HL-60 (cell line): ENCODE measurements at regions not wholly inside any gene's neighbourhood (a gene's known extent, or its start where the extent isn't known, plus 50 kb on each side); places are given as distances from the start of the nearest gene placed in this dataset.

Source experiments
- POLR2AphosphoS5 ChIP-seq: IDR thresholded peaks from 2 replicates; pipeline ENCODE4 v1.6.1; 2012; ENCODE audit warnings: low read depth
- REST ChIP-seq: IDR thresholded peaks from 2 replicates; pipeline ENCODE4 v1.6.1; 2012; ENCODE audit warnings: low read depth; ENCODE audit not compliant: insufficient replicate concordance
- SPI1 ChIP-seq: IDR thresholded peaks from 2 replicates; pipeline ENCODE4 v1.6.1; 2012; ENCODE audit warnings: low read depth, mild to moderate bottlenecking, borderline replicate concordance
- TF ChIP-seq, protein P1 (sequence below): IDR thresholded peaks from one replicate; pipeline ENCODE4 v1.5.1; 2011; ENCODE audit warnings: low read length, control low read depth, inconsistent platforms; ENCODE audit not compliant: insufficient read depth

DNA sequence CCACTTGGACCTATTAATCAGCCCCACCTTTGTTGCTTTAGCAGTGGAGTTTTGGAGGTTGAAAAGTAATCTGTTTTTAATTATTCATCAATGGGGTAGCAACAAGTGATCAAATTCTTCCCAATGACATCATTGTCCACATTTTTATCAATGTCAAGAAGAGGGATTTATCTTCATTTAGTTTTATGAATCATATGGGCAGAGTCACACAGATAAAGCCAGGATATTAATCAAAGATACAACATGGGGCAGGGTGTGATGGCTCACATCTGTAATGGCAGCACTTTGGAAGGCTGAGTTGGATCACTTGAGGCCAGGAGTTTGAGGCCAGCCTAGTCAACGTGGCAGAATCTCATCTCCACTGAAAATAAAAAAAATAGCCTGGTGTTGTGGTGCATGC lies 388.4 kb upstream of the POM121L12 start:
- TF ChIP-seq, protein P1, sequence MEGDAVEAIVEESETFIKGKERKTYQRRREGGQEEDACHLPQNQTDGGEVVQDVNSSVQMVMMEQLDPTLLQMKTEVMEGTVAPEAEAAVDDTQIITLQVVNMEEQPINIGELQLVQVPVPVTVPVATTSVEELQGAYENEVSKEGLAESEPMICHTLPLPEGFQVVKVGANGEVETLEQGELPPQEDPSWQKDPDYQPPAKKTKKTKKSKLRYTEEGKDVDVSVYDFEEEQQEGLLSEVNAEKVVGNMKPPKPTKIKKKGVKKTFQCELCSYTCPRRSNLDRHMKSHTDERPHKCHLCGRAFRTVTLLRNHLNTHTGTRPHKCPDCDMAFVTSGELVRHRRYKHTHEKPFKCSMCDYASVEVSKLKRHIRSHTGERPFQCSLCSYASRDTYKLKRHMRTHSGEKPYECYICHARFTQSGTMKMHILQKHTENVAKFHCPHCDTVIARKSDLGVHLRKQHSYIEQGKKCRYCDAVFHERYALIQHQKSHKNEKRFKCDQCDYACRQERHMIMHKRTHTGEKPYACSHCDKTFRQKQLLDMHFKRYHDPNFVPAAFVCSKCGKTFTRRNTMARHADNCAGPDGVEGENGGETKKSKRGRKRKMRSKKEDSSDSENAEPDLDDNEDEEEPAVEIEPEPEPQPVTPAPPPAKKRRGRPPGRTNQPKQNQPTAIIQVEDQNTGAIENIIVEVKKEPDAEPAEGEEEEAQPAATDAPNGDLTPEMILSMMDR, result no peak
- TF ChIP-seq REST (no peak), POLR2AphosphoS5 (no peak), SPI1 (no peak)
